Osteocyte (in vitro differentiated cells): ENCODE measurements at regions not wholly inside any gene's neighbourhood (a gene's known extent, or its start where the extent isn't known, plus 50 kb on each side); places are given as distances from the start of the nearest gene placed in this dataset.

Source experiments
- DNase-seq: peaks from one replicate; pipeline ENCODE4 v3.0.0; 2021; ENCODE audit warnings: mixed read lengths; ENCODE audit not compliant: unreplicated experiment; ENCODE audit errors: extremely low spot score
- H3K27ac Mint-ChIP-seq: one replicate; pipeline ENCODE4 v1.8.0; 2021; ENCODE audit warnings: mild to moderate bottlenecking, mixed read lengths; ENCODE audit not compliant: unreplicated experiment
- H3K27me3 Mint-ChIP-seq: one replicate; pipeline ENCODE4 v1.8.0; 2021; ENCODE audit warnings: mixed read lengths; ENCODE audit not compliant: unreplicated experiment
- H3K36me3 Mint-ChIP-seq: one replicate; pipeline ENCODE4 v1.8.0; 2021; ENCODE audit warnings: mixed read lengths; ENCODE audit not compliant: unreplicated experiment
- H3K4me1 Mint-ChIP-seq: one replicate; pipeline ENCODE4 v1.8.0; 2021; ENCODE audit warnings: mixed read lengths; ENCODE audit not compliant: unreplicated experiment
- H3K4me3 Mint-ChIP-seq: one replicate; pipeline ENCODE4 v1.8.0; 2021; ENCODE audit warnings: mild to moderate bottlenecking, moderate library complexity, mixed read lengths; ENCODE audit not compliant: unreplicated experiment
- H3K9me3 Mint-ChIP-seq: one replicate; pipeline ENCODE4 v1.8.0; 2021; ENCODE audit warnings: mixed read lengths; ENCODE audit not compliant: unreplicated experiment
- TF ChIP-seq, protein P1 (sequence below): fragments of 200-600 bp; sonication (generic); IDR thresholded peaks from 2 replicates; pipeline ENCODE4 v1.5.0; 2021; ENCODE audit warnings: antibody characterized with exemption, mild to moderate bottlenecking, moderate library complexity

GRCh38 chr1:103265551-103265950, 157.2 kb upstream of the COL11A1 start:
- DNase-seq: no peak
- Mint-ChIP-seq H3K9me3 (no peaks in the 10 kb centered on the region), H3K4me1 (peaks cover 35% of the 10 kb centered on the region), H3K36me3 (no peaks in the 10 kb centered on the region), H3K27ac (peak overlapping the region; percentile 91), H3K4me3 (peak overlapping the region; percentile 12), H3K27me3 (no peaks in the 10 kb centered on the region)
- TF ChIP-seq, protein P1, sequence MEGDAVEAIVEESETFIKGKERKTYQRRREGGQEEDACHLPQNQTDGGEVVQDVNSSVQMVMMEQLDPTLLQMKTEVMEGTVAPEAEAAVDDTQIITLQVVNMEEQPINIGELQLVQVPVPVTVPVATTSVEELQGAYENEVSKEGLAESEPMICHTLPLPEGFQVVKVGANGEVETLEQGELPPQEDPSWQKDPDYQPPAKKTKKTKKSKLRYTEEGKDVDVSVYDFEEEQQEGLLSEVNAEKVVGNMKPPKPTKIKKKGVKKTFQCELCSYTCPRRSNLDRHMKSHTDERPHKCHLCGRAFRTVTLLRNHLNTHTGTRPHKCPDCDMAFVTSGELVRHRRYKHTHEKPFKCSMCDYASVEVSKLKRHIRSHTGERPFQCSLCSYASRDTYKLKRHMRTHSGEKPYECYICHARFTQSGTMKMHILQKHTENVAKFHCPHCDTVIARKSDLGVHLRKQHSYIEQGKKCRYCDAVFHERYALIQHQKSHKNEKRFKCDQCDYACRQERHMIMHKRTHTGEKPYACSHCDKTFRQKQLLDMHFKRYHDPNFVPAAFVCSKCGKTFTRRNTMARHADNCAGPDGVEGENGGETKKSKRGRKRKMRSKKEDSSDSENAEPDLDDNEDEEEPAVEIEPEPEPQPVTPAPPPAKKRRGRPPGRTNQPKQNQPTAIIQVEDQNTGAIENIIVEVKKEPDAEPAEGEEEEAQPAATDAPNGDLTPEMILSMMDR: no peak

DNA sequence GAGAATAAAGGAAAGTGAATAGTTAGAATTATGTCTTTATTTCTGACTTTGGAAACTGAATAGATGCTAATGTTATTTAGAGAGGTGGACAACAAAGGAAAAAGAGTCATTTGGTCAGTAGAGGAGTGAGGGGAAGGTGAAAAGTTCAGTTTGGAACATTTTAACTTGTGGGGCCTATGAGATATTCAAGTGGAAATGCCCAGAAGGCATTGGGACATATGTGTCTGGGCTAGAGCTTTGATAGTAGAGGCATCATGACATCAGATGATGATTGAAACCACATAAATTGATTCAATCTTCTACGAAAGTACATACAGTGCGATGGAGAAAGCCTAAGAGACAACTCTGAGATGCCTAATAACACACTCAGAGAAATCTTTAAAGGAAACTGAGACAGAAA, 151.7 kb upstream of the COL11A1 start:
- peaks cover 4% of the 10 kb centered on the region for H3K9me3 Mint-ChIP-seq
- TF ChIP-seq, protein P1: no peak
- no peak for DNase-seq
- no peak overlapping the region for H3K27ac Mint-ChIP-seq
- H3K4me3 Mint-ChIP-seq: no peak overlapping the region
- no peaks in the 10 kb centered on the region for H3K27me3 Mint-ChIP-seq
- H3K36me3 Mint-ChIP-seq: no peaks in the 10 kb centered on the region
- H3K4me1 Mint-ChIP-seq: peaks cover 57% of the 10 kb centered on the region

DNA sequence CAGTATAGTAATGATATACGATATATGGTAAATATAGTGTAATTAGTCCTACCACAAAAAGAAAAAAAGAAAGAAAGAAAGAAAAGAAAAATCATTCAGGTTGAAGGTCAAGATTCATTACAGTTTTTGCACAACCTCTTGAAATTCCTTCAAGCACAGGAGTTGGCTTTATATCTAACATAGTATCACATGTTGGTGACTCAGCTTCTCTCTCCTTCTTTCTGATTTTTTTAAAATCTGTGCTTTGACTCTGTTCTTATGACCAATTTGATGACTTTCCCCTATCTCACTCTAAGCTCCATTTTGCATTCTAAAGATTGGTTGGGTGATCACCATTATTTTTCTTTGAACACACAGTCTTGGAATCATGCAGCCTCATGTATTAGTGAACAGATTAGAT, 148.2 kb upstream of the COL11A1 start:
- H3K27me3 Mint-ChIP-seq: no peaks in the 10 kb centered on the region
- no peak for DNase-seq
- TF ChIP-seq, protein P1: no peak
- H3K9me3 Mint-ChIP-seq: peaks cover 4% of the 10 kb centered on the region
- H3K36me3 Mint-ChIP-seq: no peaks in the 10 kb centered on the region
- H3K27ac Mint-ChIP-seq: peak overlapping the region; percentile 71
- peaks cover 77% of the 10 kb centered on the region for H3K4me1 Mint-ChIP-seq
- H3K4me3 Mint-ChIP-seq: no peak overlapping the region

GRCh38 chr1:103254691-103255090, 146.4 kb upstream of the COL11A1 start:
- H3K36me3 Mint-ChIP-seq: no peaks in the 10 kb centered on the region
- H3K9me3 Mint-ChIP-seq: peaks cover 4% of the 10 kb centered on the region
- no peak for DNase-seq
- H3K27ac Mint-ChIP-seq: peak overlapping the region; percentile 86
- H3K4me1 Mint-ChIP-seq: peaks cover 82% of the 10 kb centered on the region
- TF ChIP-seq, protein P1: no peak
- H3K27me3 Mint-ChIP-seq: no peaks in the 10 kb centered on the region
- H3K4me3 Mint-ChIP-seq: peak overlapping the region; percentile 23

DNA sequence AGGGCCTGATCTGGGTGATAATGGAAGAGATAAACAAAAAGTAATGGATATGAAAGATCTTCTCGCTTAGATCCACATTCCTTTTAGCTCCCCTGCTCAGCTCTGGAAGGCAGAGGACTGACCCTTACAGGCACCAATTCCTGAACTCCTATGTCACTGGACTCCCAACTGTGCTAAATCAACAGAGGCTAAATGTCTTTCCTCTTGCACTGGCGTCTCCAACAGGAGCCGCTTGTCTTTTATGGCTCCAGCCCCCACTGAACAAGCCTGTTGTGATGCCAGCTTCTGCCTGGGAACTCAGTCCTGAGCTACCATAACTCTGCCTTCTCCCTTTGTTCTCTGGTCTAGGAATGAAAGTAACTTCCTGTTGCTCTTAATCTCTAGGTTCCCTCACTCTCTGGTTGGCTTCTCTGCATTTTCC, 142.1 kb upstream of the COL11A1 start:
- TF ChIP-seq, protein P1: peak; percentile 15
- no peak for DNase-seq
- no peaks in the 10 kb centered on the region for H3K36me3 Mint-ChIP-seq

More for the DNA sequence above, 142.1 kb upstream of the COL11A1 start:
- Mint-ChIP-seq H3K27me3 (no peaks in the 10 kb centered on the region), H3K27ac (peak overlapping the region; percentile 93), H3K4me3 (peak overlapping the region; percentile 14), H3K4me1 (peaks cover 58% of the 10 kb centered on the region), H3K9me3 (no peaks in the 10 kb centered on the region)
